ENCODE measurements at regions not wholly inside any gene's neighbourhood (a gene's known extent, or its start where the extent isn't known, plus 50 kb on each side); places are given as distances from the start of the nearest gene placed in this dataset.
A peak's percentile ranks its signal among the peaks of the same experiment; 100 is the strongest.

GRCh38 chr2:39512434-39512935 is 75.4 kb upstream of the MAP4K3 start:
- no peak for TF ChIP-seq CTCF (IDR thresholded peaks at IDR 0.05; ENCODE audit: insufficient read depth, low read depth, low read length, missing control alignments)
- H3K4me3 ChIP-seq (ENCODE audit: low read length) = no peak overlapping the region
- no peak for DNase-seq (ENCODE audit: low read depth)

GRCh38 chr2:39512941-39513340 is 75.9 kb upstream of the MAP4K3 start:
- no peak overlapping the region for H3K4me3 ChIP-seq (ENCODE audit: low read length)
- no peak for TF ChIP-seq CTCF (IDR thresholded peaks at IDR 0.05; ENCODE audit: insufficient read depth, low read depth, low read length, missing control alignments)
- no peak for DNase-seq (ENCODE audit: low read depth)

GRCh38 chr2:39513641-39514094 is 76.6 kb upstream of the MAP4K3 start:
- TF ChIP-seq CTCF (IDR thresholded peaks at IDR 0.05; ENCODE audit: insufficient read depth, low read depth, low read length, missing control alignments) = peak; percentile 79
- H3K4me3 ChIP-seq (ENCODE audit: low read length) = no peak overlapping the region
- peak; percentile 89 for DNase-seq (ENCODE audit: low read depth)

- DNase-seq (ENCODE audit: low read depth) = no peak
- no peak for TF ChIP-seq CTCF (IDR thresholded peaks at IDR 0.05; ENCODE audit: insufficient read depth, low read depth, low read length, missing control alignments)
- H3K4me3 ChIP-seq (ENCODE audit: low read length) = no peak overlapping the region
Observed at GRCh38 chr2:39514825-39515224, 77.7 kb upstream of the MAP4K3 start.

GRCh38 chr2:39515273-39515896 is 78.3 kb upstream of the MAP4K3 start:
- H3K4me3 ChIP-seq (ENCODE audit: low read length) = no peak overlapping the region
- DNase-seq (ENCODE audit: low read depth) = no peak
- no peak for TF ChIP-seq CTCF (IDR thresholded peaks at IDR 0.05; ENCODE audit: insufficient read depth, low read depth, low read length, missing control alignments)

GRCh38 chr2:39515897-39516346 is 78.8 kb upstream of the MAP4K3 start:
- TF ChIP-seq CTCF (IDR thresholded peaks at IDR 0.05; ENCODE audit: insufficient read depth, low read depth, low read length, missing control alignments) = no peak
- DNase-seq (ENCODE audit: low read depth) = no peak
- no peak overlapping the region for H3K4me3 ChIP-seq (ENCODE audit: low read length)

Data from epithelial cell of esophagus (primary cell).